CD4-positive, alpha-beta T cell treated with Interleukin-6 at 100 ng/mL for 8 hours (primary cell): ENCODE measurements at regions not wholly inside any gene's neighbourhood (a gene's known extent, or its start where the extent isn't known, plus 50 kb on each side); places are given as distances from the start of the nearest gene placed in this dataset.

ENCODE experiments used
- DNase-seq: peaks from one replicate; pipeline ENCODE4 v3.0.0-alpha.2; 2020; ENCODE audit warnings: mixed read lengths, low spot score

- no peak for DNase-seq
Observed at GRCh38 chr6:26149240-26149639, 62.0 kb downstream of the HFE start.

GRCh38 chr6:26152226-26153101 is 65.2 kb downstream of the HFE start:
- DNase-seq: no peak

- no peak for DNase-seq
Observed at GRCh38 chr6:26155061-26155930, 68.1 kb downstream of the HFE start.

GRCh38 chr6:26156105-26156849 is 69.0 kb downstream of the HFE start:
- DNase-seq: peak; percentile 88

- DNase-seq: peak; percentile 60
Observed at GRCh38 chr6:26156850-26157250, 69.6 kb downstream of the HFE start.

GRCh38 chr6:26157251-26158075 is 70.2 kb downstream of the HFE start:
- peak; percentile 93 for DNase-seq

DNA sequence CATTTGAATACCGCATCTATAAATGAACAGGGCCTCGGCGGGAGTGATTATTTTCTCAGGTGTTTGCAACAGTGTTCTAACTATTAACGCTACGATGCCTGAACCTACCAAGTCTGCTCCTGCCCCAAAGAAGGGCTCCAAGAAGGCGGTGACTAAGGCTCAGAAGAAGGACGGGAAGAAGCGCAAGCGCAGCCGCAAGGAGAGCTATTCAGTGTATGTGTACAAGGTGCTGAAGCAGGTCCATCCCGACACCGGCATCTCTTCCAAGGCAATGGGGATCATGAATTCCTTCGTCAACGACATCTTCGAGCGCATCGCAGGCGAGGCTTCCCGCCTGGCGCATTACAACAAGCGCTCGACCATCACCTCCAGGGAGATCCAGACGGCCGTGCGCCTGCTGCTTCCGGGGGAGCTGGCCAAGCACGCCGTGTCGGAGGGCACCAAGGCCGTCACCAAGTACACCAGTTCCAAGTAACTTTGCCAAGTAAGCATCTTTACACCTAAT is 70.9 kb downstream of the HFE start:
- no peak for DNase-seq

- DNase-seq: peak; percentile 67
Observed at GRCh38 chr6:26158581-26159356, 71.5 kb downstream of the HFE start.

DNA sequence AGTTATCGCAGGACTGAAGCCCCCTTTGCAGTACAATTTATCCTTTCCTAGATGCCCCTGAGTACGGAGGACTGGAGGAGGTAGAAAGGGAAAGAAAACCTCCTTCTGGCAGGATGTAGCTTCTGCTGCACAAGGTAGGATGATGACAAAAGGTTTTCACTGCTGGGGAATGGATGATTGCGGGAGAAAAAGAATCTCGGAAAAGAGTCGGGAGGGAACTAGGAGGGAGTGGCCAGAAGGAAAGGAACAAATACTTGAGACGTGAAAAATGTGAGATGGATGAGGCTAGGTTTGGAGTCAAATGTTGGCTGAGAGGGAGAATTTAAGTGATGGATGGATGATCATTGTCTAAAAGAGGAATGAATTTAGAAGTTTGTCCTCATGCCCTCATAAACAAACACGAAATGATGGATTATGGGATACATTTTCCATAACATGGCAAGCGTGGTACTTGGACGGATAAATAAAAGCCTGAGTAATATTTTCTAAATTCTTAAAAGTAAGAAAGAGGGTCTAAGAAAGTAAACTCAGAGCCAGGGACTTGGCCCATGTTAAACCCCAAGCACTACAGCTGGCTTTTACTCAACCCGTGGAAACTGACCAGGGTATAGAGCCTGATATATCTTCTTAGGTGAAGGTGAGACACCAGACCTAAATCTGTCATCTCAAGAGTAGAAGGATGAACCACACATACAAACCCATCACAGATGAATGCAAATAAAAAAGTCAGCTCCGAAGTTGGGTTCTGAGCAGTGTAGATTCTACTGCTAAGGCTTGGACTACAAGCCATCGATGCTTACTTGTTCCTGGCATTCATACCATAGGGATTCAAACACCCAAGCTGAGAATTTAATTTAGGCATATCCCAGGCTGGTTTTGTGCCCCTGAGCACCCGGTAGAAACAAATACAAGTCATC is 72.4 kb downstream of the HFE start:
- no peak for DNase-seq

- no peak for DNase-seq
Observed at GRCh38 chr6:26161322-26161721, 74.1 kb downstream of the HFE start.

DNA sequence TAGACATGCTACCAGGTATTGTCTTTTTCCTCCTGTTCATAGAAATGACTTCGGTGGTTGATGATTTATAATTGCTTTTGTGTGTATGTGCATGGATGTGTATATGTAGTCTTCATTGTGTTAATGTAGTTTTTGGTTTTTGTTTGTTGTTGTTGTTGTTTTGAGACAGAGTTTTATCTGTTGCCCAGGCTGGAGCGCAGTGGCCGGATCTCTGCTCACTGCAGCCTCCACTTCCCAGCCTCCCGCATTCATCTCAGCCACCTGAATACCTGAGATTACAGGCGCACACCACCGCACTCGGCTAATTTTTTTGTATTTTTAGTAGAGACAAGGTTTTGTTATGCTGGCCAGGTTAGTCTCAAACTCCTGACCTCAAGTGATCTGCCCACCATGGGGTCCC is 75.2 kb downstream of the HFE start:
- no peak for DNase-seq

DNA sequence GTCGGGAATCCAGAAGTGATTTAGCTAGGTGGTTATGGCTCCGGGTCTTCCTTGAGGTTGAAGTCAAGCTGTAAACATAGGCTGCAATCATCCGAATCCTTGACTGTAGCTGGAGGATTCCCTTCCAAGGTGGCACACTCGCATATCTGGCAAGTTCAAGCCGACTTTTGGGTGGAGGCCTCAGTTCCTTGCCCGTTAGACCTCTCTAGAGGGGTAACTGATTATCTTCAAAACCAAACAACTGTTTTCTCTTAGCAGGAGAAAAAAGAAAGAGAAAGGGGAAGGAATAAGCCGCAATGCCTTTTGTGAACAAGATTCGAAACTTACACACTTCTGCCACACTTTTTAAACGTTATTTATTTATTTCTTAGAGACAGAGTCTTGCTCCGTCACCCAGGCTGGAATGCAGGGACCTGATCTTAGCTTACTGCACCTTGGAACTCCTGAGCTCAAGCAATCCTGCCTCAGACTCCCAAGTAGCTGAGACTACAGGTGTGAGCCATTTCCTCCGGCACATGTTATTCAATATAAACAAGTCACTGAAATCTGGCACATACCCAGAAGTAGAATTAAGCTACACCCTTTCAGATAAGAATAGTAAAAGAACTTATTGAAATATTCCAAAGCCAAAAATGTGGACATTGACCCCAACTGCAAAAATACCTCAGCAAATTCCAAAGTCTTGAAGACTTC is 76.3 kb downstream of the HFE start:
- no peak for DNase-seq

- DNase-seq: no peak
Observed at GRCh38 chr6:26164120-26164505, 76.9 kb downstream of the HFE start.

GRCh38 chr6:26165261-26165790 is 78.1 kb downstream of the HFE start:
- no peak for DNase-seq

GRCh38 chr6:26170181-26170580 is 83.0 kb downstream of the HFE start:
- no peak for DNase-seq

- no peak for DNase-seq
Observed at GRCh38 chr6:26170951-26171841, 84.0 kb downstream of the HFE start.

DNA sequence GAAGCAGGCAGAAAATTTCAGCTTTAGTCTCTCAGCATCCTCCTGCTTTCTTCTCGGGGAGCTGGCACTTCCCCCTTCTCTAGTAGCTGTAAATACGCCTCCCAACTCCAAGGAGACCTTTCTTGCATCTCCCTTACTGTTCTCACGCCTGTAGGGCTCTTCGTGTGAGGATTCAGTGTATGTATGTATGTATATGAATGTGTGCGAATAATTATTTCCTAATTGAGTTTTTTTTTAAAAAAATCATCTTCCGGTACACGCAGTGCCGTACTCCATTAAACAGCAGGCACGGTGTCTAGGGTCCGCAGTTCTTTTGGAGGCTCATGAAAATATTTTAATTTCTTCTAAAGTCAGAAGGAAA is 85.4 kb downstream of the HFE start:
- peak; percentile 33 for DNase-seq

DNA sequence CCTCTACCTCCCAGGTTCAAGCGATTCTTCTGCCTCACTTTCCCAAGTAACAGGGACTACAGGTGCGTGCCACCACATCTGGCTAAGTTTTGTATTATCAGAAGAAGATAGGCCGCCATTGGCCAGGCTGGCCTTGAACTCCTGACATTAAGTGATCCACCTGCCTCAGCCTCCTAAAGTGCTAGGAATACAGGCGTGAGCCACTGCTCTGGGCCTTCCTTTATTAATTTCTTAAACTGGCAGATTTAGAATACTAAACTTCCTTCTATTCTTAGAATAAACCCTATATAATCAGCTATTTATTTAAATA is 86.6 kb downstream of the HFE start:
- DNase-seq: no peak
